K562 (cell line): ENCODE measurements at regions not wholly inside any gene's neighbourhood (a gene's known extent, or its start where the extent isn't known, plus 50 kb on each side); places are given as distances from the start of the nearest gene placed in this dataset.

Experiments used
- ATAC-seq: fragments of 200-7000 bp; cut with Tn5 transposase; 3 replicates; pipeline ENCODE4 v1.9.1; 2020; ENCODE audit warnings: moderate library complexity
- BruUV-seq: library from RNA; stranded (reverse); fragments of 400-500 nt; replicated peaks from 2 replicates; lab custom pipeline; 2021; lab: Mats Ljungman, UMichigan
- CTCF ChIA-PET: fragments of 300-600 bp; formaldehyde crosslinking; extraction: SDS; loops from one replicate; lab custom pipeline; 2021; ENCODE audit warnings: low intra/inter-chr PET ratio; lab: Yijun Ruan, JAX
- POLR2A ChIA-PET: fragments of 300-600, 350-650 bp; sonication (Branson Sonifier 250); formaldehyde crosslinking; extraction: SDS; loops from one replicate; lab custom pipeline; 2021; ENCODE audit warnings: antibody characterized with exemption, inconsistent platforms; lab: Yijun Ruan, JAX
- DNase-seq, 4 experiments: peaks; one replicate each; pipeline versions ENCODE4 v3.0.0 to v3.0.0-alpha.2; 2011 to 2018; ENCODE audit warnings: low spot score in 3 of 4, mixed read lengths in 3 of 4; ENCODE audit errors: extremely low read depth in 1 of 4
- FAIRE-seq: peaks from 2 replicates; lab custom pipeline; 2011; peaks lifted over from hg19 to GRCh38; lab: Jason Lieb, UNC
- H2AFZ ChIP-seq: 2 replicates; pipeline ENCODE4 v1.6.0; 2011; ENCODE audit warnings: low read depth, low read length, control low read depth, inconsistent platforms
- H3K27ac ChIP-seq: fragments of 200-600 bp; 3 replicates; pipeline ENCODE4 v1.8.0; 2011; ENCODE audit warnings: low read depth, mild to moderate bottlenecking, control low read depth, inconsistent platforms, low read length, moderate library complexity, mixed read lengths; ENCODE audit errors: extremely low read depth
- H3K27me3 ChIP-seq, 2 experiments: fragments of 300-600 bp in 1 of 2; 2 replicates in 1 of 2; 3 replicates in 1 of 2; pipeline versions ENCODE4 v1.6.0 to v1.8.0; 2011; ENCODE audit warnings: inconsistent platforms in 2 of 2, low read length in 2 of 2, mild to moderate bottlenecking in 1 of 2, mixed read lengths in 1 of 2, moderate library complexity in 1 of 2; ENCODE audit not compliant: control insufficient read depth in 2 of 2, insufficient read depth in 2 of 2
- H3K36me3 ChIP-seq: fragments of 300-600 bp; 3 replicates; pipeline ENCODE4 v1.8.0; 2011; ENCODE audit warnings: mild to moderate bottlenecking, low read length, inconsistent platforms; ENCODE audit not compliant: control insufficient read depth, insufficient read depth
- H3K4me1 ChIP-seq, 2 experiments: fragments of 200-600 bp in 1 of 2; replicated peaks in 1 of 2; 2 replicates in 1 of 2; 3 replicates in 1 of 2; pipeline versions ENCODE4 v1.5.1 to v1.8.0; 2011; ENCODE audit warnings: inconsistent platforms in 2 of 2, low read length in 2 of 2, mild to moderate bottlenecking in 1 of 2, mixed read lengths in 1 of 2, moderate library complexity in 1 of 2; ENCODE audit not compliant: control insufficient read depth in 2 of 2, insufficient read depth in 2 of 2
- H3K4me2 ChIP-seq: 2 replicates; pipeline ENCODE4 v1.6.1; 2011; ENCODE audit warnings: low read length, control low read depth, inconsistent platforms, mixed read lengths; ENCODE audit not compliant: insufficient read depth
- H3K4me3 ChIP-seq: fragments of 200-600 bp; sonication (generic), shearing (Covaris generic); 2 replicates; pipeline ENCODE4 v1.5.1; 2016; ENCODE audit warnings: control low read depth, inconsistent platforms
- H3K79me2 ChIP-seq: fragments of 200-600 bp; 3 replicates; pipeline ENCODE4 v1.8.0; 2011; ENCODE audit warnings: low read length, inconsistent platforms; ENCODE audit not compliant: control insufficient read depth, insufficient read depth
- H3K9ac ChIP-seq, 2 experiments: 2 replicates each; pipeline versions ENCODE4 v1.6.0 to v1.6.1; 2011; ENCODE audit warnings: low read depth in 2 of 2, low read length in 2 of 2, control low read depth in 1 of 2, inconsistent platforms in 1 of 2, mild to moderate bottlenecking in 1 of 2, mixed read lengths in 1 of 2; ENCODE audit not compliant: insufficient read depth in 1 of 2
- H3K9me1 ChIP-seq: one replicate; pipeline ENCODE4 v1.6.0; 2011; ENCODE audit warnings: inconsistent platforms, mild to moderate bottlenecking, low read length, moderate library complexity; ENCODE audit not compliant: control insufficient read depth, insufficient read depth
- H3K9me3 ChIP-seq: replicated peaks from 2 replicates; pipeline ENCODE4 v1.5.1; 2011; ENCODE audit warnings: low read depth, low read length, inconsistent platforms; ENCODE audit not compliant: control insufficient read depth, insufficient read depth
- H4K20me1 ChIP-seq: replicated peaks from 2 replicates; pipeline ENCODE4 v1.6.1; 2011; ENCODE audit warnings: low read length, inconsistent platforms, mixed read lengths; ENCODE audit not compliant: control insufficient read depth, insufficient read depth
- CBFA2T3 ChIP-seq: fragments of 450-650 bp; IDR thresholded peaks from 2 replicates; pipeline ENCODE4 v1.6.1; 2017
- CREM ChIP-seq: IDR thresholded peaks from 2 replicates; pipeline ENCODE4 v1.6.1; 2014; ENCODE audit warnings: antibody characterized with exemption, low read depth
- ELF1 ChIP-seq: fragments of 200-800 bp; sonication (Bioruptor generic); IDR thresholded peaks from 2 replicates; pipeline ENCODE4 v1.6.1; 2016; ENCODE audit warnings: missing genetic modification characterization, missing compliant biosample characterization
- FUS ChIP-seq: fragments of 200-400 bp; formaldehyde crosslinking; optimal IDR thresholded peaks from 2 replicates; pipeline ENCODE3; 2017; ENCODE audit warnings: low read depth, low read length
- GABPB2 ChIP-seq: fragments of 250-450 bp; sonication (Bioruptor Pico); conservative IDR thresholded peaks from 2 replicates; pipeline ENCODE4 v1.5.1; 2021; ENCODE audit warnings: mild to moderate bottlenecking
- KAT7 ChIP-seq: sonication (generic); formaldehyde crosslinking; IDR thresholded peaks from 2 replicates; pipeline ENCODE4 v1.8.0; 2022; ENCODE audit warnings: missing genetic modification reagents, mild to moderate bottlenecking, borderline replicate concordance
- NR2C1 ChIP-seq, 2 experiments: fragments of 450-650 bp; IDR thresholded peaks; 2 replicates each; pipeline ENCODE4 v1.6.1; 2017; ENCODE audit warnings: mild to moderate bottlenecking in 2 of 2, antibody characterized with exemption in 1 of 2, inconsistent platforms in 1 of 2, missing compliant biosample characterization in 1 of 2, missing genetic modification characterization in 1 of 2
- POLR2H ChIP-seq: IDR thresholded peaks from 2 replicates; pipeline ENCODE4 v1.6.1; 2016; ENCODE audit warnings: missing genetic modification characterization, low read depth, mild to moderate bottlenecking, control low read depth, missing compliant biosample characterization, moderate library complexity
- TAF7 ChIP-seq: fragments of 450-650 bp; IDR thresholded peaks from 2 replicates; pipeline ENCODE4 v1.6.1; 2016; ENCODE audit warnings: missing genetic modification characterization, missing compliant biosample characterization
- WGBS: fragments of 100-300 bp; shearing (Covaris generic); methylation state at CpG from one replicate; pipeline ENCODE4 v1.1.6; 2016; ENCODE audit warnings: low coverage, mixed read lengths; ENCODE audit not compliant: insufficient coverage; ENCODE audit errors: missing lambda C conversion rate; 5-methylcytosine and 5-hydroxymethylcytosine counted together
- in situ Hi-C: fragments of 300-500 bp; cut with MboI; formaldehyde crosslinking; loops from 4 replicates; pipeline ENCODE4 v1.15.0; 2018; ENCODE audit warnings: inconsistent platforms, mixed read lengths
- intact Hi-C: fragments of 100-400 bp; cut with micrococcal nuclease; formaldehyde crosslinking; loops from 2 replicates; pipeline ENCODE4 v1.14.2; 2022
- TF ChIP-seq, protein P1 (sequence below): fragments of 450-650 bp; formaldehyde crosslinking; IDR thresholded peaks from 2 replicates; pipeline ENCODE4 v1.4.0; 2020; ENCODE audit warnings: mild to moderate bottlenecking, moderate library complexity
- TF ChIP-seq, protein P2 (sequence below): sonication (generic); formaldehyde crosslinking; IDR thresholded peaks from 2 replicates; pipeline ENCODE4 v1.8.0; 2023; ENCODE audit warnings: mild to moderate bottlenecking, missing genetic modification reagents
- TF ChIP-seq, protein P3 (sequence below): fragments of 450-650 bp; IDR thresholded peaks from 2 replicates; pipeline ENCODE4 v1.6.1; 2017; ENCODE audit warnings: mild to moderate bottlenecking, moderate library complexity
- TF ChIP-seq, protein P4 (sequence below): fragments of 200-800 bp; sonication (Bioruptor generic); IDR thresholded peaks from 2 replicates; pipeline ENCODE4 v1.6.1; 2017; ENCODE audit warnings: missing genetic modification characterization, missing compliant biosample characterization

DNA sequence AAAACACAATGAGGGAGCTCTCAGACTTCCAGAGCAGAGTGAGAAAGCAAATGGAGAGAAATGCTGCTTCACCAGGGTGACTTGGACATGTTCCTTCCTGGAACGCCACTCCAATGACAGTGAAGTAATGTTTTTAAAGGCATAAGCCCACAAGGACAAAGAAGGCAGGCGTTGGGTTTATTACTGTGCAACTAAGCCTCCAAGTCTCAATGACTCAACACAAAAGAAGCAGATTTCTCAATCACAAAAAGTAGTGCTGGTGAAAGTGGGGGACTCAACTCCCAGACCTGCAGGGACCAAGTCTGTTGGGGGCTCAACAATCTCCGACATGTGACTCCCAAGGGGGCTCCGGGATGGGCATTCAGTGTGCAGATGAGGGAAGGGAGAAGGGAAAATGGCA lies 505.2 kb downstream of the BCL11B start (continued):
- TF ChIP-seq, protein P1, sequence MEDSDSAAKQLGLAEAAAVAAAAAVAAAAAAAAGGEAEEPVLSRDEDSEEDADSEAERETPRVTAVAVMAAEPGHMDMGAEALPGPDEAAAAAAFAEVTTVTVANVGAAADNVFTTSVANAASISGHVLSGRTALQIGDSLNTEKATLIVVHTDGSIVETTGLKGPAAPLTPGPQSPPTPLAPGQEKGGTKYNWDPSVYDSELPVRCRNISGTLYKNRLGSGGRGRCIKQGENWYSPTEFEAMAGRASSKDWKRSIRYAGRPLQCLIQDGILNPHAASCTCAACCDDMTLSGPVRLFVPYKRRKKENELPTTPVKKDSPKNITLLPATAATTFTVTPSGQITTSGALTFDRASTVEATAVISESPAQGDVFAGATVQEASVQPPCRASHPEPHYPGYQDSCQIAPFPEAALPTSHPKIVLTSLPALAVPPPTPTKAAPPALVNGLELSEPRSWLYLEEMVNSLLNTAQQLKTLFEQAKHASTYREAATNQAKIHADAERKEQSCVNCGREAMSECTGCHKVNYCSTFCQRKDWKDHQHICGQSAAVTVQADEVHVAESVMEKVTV, result no peak
- no peak for TF ChIP-seq TAF7 (tag)
- TF ChIP-seq, protein P2, sequence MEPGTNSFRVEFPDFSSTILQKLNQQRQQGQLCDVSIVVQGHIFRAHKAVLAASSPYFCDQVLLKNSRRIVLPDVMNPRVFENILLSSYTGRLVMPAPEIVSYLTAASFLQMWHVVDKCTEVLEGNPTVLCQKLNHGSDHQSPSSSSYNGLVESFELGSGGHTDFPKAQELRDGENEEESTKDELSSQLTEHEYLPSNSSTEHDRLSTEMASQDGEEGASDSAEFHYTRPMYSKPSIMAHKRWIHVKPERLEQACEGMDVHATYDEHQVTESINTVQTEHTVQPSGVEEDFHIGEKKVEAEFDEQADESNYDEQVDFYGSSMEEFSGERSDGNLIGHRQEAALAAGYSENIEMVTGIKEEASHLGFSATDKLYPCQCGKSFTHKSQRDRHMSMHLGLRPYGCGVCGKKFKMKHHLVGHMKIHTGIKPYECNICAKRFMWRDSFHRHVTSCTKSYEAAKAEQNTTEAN (CRISPR knock-in tag), result no peak
- no peak for TF ChIP-seq CREM

DNA sequence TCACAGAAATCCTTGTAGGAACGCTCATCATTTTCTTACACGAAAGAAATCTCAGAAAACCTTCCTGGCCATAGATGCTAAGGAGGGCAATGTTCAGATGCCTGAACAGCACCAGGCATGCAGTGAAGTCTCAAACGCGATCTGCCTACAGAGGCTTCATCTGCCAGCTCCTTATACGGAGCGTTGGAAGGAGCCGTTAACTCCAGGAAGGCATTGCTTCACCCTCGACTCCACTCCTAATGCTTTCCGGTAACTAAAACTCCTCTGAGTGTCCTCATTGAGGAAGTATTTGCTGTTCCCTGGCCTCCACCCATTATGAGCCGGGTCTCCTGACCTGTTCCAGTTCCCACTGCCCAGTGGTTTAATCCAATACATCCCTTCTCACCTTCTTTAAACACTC lies 502.7 kb downstream of the BCL11B start:
- Histone ChIP-seq H4K20me1 (no peaks in the 10 kb centered on the region), H3K9me1 (no peaks in the 10 kb centered on the region)
- no peak for TF ChIP-seq FUS
- TF ChIP-seq, protein P3, sequence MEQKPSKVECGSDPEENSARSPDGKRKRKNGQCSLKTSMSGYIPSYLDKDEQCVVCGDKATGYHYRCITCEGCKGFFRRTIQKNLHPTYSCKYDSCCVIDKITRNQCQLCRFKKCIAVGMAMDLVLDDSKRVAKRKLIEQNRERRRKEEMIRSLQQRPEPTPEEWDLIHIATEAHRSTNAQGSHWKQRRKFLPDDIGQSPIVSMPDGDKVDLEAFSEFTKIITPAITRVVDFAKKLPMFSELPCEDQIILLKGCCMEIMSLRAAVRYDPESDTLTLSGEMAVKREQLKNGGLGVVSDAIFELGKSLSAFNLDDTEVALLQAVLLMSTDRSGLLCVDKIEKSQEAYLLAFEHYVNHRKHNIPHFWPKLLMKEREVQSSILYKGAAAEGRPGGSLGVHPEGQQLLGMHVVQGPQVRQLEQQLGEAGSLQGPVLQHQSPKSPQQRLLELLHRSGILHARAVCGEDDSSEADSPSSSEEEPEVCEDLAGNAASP, result no peak
- no peak for TF ChIP-seq NR2C1 (IDR thresholded peaks at IDR 0.05)
- TF ChIP-seq NR2C1 (tag; IDR thresholded peaks at IDR 0.05), result no peak
- no peak for TF ChIP-seq POLR2H (tag)
- no peak for TF ChIP-seq KAT7 (CRISPR knock-in tag)
- TF ChIP-seq GABPB2 (CRISPR knock-in tag), result no peak
- TF ChIP-seq ELF1 (tag), result no peak
- TF ChIP-seq, protein P4, sequence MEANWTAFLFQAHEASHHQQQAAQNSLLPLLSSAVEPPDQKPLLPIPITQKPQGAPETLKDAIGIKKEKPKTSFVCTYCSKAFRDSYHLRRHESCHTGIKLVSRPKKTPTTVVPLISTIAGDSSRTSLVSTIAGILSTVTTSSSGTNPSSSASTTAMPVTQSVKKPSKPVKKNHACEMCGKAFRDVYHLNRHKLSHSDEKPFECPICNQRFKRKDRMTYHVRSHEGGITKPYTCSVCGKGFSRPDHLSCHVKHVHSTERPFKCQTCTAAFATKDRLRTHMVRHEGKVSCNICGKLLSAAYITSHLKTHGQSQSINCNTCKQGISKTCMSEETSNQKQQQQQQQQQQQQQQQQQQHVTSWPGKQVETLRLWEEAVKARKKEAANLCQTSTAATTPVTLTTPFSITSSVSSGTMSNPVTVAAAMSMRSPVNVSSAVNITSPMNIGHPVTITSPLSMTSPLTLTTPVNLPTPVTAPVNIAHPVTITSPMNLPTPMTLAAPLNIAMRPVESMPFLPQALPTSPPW (CRISPR knock-in tag), result no peak
- TF ChIP-seq CBFA2T3, result no peak
- TF ChIP-seq, all 486 proteins: peak for 0
- Histone ChIP-seq H3K9me3 (no peaks in the 10 kb centered on the region), H3K27me3 (no peaks in the 10 kb centered on the region), H3K4me3 (no peak overlapping the region), H3K27ac (no peak overlapping the region), H2AFZ (no peak overlapping the region), H3K4me1 (no peaks in the 10 kb centered on the region), H3K4me2 (no peak overlapping the region), H3K9ac (no peak overlapping the region), H3K36me3 (no peaks in the 10 kb centered on the region), H3K79me2 (no peaks in the 10 kb centered on the region)
- ChIA-PET POLR2A (interaction anchor here (0.7 kb wide), 1 partner anchor 25 kb away, joined by 3 read pairs; no protein-coding TSS in a partner anchor), CTCF (no interaction called here)
- in situ Hi-C loops (no loop called here), intact Hi-C loops (no loop called here)
- ATAC-seq (no peak), FAIRE-seq (no peak), DNase-seq (no peak)
- no TSS peak for BruUV-seq
- WGBS, result 2% methylated on average over 8 of the region's 10 CpGs
